Glomerular endothelial cell (primary cell): ENCODE measurements at regions not wholly inside any gene's neighbourhood (a gene's known extent, or its start where the extent isn't known, plus 50 kb on each side); places are given as distances from the start of the nearest gene placed in this dataset.
A peak's percentile ranks its signal among the peaks of the same experiment; 100 is the strongest.
"Not testable (repeated sequence)": the region's sequence is repeated elsewhere in the genome, so short reads cannot be mapped to it uniquely, and the experiment has no call there.

Experiments used
- DNase-seq: peaks from one replicate; pipeline ENCODE4 v3.0.0-alpha.2; 2011; ENCODE audit warnings: low read depth, low spot score; ENCODE audit errors: extremely low read depth

DNA sequence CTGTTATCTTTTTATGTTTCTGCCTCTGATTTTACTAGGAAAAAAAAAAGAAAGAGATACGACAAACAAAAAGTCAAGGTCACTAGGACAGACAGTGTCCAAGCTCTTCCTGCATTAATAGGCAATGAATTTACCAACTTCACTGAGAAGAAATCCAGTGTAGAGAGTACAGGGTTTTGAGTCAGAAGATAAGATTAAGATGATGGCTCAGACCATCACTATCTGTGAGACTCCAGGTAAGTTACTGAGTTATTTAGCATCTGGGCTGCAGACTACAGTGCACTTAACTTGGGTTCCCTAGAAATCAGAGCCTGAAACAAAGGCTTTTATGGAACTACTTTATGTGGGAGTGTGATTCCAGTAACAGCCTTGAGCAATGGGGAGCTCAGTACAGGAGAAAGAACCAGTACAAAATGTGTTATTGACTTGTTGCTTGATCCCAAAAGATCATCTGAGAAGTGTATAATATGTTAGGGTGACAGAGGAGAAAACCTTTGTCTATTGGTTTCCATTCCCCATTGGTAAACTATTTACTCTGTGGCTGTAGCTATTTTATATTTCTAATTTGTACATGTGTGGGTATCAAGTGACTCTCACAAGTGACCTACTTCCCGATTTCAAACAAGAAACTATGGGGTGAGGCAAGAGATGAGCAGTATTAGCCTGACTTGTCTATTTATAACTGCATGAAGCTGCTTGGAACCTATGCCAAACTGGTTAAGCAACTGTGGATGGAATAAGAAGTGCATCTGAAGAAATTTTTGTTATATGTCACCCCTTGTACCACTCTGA is 395.8 kb downstream of the RAB38 start:
- DNase-seq, result no peak

DNA sequence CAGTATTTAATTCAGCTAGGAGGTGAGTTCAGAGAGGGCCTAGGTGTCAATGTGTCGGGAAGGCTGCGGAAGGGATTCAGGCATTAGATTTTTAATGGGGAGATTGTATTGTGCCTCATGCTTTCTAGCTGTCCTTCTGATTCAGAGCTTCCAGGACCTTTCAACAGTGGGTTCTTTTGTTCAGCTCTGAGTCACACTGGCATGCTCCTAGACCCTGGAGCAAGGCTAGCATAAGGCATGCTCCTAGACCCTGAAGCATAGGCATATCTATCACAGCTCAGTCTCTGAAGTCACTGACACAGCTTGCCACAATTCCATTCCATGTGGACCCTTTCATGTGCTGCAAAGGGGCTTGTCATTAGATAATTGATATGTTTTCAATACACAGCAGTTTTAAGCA is 396.9 kb downstream of the RAB38 start:
- DNase-seq, result no peak

GRCh38 chr11:87775036-87775435 is 400.2 kb downstream of the RAB38 start:
- no peak for DNase-seq

DNA sequence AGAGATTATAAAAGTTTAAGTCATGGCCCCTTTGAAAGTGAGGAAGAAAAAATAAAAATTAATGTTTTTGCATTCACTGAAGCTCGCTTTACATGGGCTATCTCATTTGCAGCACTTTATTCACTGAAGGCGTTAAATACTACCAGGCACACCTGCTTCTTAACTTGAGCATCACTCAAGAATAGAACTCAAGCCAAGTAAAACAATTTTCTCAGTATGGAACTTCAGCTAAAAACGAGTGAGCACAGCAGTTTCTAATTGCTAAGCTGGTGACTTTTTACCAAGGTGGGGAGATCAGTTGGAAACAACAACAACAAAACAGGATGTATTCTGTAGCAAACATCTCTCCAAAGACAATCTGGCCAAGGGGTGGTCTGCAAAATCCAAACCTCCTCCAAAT is 405.6 kb downstream of the RAB38 start:
- DNase-seq, result no peak

DNA sequence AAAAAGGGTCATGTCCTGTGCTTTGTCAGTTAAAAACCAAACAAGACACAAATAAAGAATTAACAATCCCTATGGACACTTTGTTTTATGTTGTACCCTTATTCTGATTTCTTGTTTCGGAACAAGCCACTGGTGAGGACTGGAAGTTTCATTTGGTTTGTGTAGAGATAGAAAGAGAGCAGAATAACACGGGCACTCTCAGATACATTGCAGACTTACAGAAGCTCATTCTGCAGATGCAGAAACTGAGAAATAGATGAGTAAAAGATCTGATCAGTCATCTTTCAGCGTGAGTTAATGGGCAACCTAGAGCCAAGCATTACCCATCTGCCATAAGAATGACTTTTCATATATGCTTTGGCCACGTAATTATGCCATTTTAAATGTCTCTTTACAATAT is 407.6 kb downstream of the RAB38 start:
- DNase-seq, result no peak

DNA sequence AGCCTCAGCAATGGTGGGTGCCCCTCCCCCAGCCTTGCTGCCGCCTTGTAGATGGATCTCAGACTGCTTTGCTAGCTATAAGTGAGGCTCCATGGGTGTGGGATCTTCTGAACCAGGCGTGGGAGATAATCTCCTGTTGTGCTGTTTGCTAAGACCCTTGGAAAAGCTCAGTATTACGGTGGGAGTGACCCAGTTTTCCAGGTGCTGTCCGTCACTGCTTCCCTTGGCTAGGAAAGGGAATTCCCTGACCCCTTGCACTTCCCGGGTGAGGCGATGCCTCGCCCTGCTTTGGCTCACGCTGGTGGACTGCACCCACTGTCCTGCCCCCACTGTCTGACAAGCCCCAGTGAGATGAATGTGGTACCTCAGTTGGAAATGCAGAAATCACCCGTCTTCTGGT is 411.2 kb downstream of the RAB38 start:
- DNase-seq, result not testable (repeated sequence)

DNA sequence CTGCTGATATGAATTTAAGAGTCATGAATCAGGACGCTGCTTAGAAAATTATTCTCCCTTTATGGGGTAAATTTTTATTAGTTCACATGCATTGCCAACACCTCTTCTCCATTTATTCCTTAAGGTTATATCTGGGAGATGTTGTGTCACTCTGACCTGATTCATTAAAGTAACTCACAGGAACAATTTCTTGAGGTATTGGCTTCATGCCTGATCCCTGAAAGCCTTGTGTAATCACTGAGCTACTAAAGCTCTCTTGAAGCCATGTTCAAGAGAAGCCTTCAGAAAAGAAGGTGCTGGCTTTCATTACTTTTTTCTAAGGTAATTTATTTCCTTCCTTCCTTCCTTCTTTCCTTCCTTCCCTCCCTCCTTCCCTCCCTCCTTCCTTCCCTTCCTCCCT is 420.6 kb downstream of the RAB38 start:
- no peak for DNase-seq

DNA sequence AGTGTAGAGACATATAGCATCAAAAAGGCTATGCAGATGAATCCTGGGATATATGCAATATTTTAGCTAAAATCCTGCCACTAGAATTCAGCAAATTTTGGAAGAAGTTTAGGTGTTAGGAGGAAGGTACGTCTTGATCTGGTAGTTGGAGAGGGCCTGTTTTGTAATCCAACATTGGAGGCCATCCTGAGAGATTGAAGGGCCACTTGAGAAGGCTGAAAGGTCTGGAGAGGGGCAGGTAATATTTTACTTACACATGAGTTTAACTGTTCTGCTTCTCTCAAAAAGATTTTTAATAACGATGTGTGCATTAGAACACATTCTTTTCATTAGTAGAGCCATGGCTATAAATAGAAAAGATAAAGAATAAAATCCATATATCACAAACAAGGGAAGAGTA is 422.1 kb downstream of the RAB38 start:
- no peak for DNase-seq

DNA sequence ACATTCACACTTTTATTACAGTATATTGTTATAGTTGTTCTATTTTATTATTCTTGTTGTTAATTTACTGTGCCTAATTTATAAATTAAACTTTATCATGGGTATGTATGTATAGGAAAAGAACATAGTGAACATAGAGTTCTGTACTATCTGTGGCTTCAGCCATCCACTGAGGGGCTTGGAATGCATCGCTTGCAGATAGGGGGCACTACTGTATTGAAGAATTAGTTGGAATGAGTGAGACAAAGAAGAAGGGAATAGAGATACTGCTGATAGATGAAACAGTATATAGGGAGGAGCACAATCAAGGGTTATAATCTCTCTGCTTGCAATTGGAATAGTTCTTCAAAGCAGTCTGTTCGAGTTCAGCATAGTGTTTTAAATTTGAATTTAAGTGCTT is 432.2 kb downstream of the RAB38 start:
- no peak for DNase-seq

DNA sequence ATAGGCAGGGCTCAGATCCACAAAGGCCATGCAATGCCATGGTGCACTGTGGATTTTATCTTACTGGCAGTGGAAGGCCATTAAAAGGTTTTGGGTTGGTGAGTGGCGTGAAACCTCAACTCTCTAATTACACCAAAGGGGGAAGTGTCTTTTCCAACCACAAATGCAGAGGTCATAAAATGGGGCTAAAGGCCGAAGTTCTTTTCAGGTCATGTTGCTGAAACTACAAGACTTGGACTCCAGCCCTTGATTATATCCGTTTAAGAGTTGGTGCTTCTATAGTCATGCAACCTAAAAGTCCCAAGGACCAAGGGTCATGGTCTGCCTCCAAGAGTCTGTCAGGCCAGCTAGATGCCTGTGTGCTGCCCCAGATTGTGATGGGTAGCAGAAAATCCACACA is 434.3 kb downstream of the RAB38 start:
- no peak for DNase-seq

DNA sequence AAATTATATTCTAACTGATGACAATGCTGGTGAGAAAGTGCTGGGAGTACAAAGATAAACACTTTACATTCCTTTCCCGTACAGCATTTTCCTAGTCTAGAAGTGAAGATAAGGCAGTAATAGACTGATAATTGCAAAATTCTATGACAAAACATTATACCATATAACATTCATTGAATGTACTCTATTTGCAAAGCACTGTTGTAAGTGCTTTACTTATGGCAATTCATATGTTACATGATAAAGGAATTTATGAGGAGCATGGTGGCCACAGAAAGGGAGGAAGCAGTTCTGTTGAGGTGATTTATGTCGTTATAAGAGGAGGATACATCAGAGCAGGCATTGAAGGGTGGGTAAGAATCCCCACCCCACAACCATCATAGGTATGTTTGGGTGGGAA is 434.8 kb downstream of the RAB38 start:
- no peak for DNase-seq

DNA sequence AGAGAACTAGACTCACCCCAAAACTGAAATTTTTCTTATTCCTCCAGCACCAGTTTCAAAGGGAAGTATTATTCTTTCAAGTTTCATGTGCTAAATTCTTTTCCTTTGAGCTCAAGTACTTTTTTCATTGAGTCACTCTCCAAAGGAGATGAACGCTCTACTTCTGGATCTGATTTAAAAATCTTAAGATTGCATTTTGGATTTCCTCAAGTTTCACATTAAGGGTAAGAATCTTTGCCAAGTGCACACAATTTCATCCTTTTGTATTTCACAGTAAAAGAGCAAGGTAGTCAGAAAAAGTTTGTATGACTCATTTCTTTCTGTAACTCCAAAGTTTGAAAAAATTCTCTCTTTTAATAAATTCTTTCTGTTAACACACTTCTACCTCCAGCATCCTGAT is 435.5 kb downstream of the RAB38 start:
- no peak for DNase-seq

DNA sequence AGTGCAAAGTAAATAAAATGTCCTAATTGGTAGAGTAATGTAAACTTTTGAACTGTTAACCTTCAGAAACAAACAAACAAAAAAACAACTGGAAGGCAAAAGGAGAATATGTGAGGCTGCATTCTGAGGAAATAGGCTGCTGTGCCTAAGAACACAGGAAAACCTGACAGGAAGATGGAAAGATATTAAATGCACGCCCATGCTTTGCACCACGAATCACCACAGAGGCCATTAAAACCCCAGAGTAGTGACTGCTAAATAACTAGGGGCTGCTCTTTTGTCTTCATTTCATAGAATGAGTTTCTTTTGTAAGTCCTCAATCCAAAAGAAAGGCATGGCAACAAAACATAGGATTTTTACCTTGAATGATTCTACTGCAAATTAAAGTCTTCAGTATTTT is 436.0 kb downstream of the RAB38 start:
- no peak for DNase-seq

DNA sequence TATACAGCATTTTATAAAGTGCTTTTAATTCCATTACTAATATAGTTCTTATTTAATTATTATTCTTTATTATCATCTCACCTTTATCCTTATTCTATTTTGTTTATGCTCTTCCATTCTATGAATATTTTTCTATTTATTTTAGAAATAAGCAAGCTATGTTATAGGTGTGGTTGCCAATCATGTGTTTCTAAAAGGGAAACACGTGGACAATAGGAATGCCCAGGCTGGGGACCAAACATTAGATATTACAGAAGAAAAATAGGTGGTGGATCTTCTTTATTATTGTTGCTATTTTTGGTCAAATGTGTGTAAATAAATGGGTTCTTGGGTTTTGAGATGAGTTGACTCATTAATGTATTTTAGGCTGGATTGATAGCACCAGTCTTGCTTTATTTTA is 438.3 kb downstream of the RAB38 start:
- no peak for DNase-seq

GRCh38 chr11:87726506-87726905 is 448.7 kb downstream of the RAB38 start:
- DNase-seq, result no peak

DNA sequence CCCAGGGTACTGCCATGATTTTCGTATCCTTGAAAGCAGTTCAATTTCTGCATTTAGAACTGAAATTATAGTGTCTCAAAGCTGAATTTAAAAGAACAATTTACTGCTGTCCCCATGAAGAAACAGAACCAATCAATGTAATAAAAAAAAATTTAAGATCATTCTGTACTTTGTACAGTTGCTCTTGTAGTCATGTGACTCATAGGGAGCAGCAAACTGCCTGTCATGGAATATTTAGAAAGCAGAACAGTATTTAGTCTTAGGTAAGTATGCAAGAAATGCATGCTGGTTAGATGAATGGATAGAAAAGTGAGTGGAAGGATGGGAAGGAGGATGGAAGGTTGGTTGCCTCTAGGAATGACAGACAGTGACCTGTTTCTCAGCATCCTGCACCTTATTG is 450.9 kb downstream of the RAB38 start:
- DNase-seq, result no peak

DNA sequence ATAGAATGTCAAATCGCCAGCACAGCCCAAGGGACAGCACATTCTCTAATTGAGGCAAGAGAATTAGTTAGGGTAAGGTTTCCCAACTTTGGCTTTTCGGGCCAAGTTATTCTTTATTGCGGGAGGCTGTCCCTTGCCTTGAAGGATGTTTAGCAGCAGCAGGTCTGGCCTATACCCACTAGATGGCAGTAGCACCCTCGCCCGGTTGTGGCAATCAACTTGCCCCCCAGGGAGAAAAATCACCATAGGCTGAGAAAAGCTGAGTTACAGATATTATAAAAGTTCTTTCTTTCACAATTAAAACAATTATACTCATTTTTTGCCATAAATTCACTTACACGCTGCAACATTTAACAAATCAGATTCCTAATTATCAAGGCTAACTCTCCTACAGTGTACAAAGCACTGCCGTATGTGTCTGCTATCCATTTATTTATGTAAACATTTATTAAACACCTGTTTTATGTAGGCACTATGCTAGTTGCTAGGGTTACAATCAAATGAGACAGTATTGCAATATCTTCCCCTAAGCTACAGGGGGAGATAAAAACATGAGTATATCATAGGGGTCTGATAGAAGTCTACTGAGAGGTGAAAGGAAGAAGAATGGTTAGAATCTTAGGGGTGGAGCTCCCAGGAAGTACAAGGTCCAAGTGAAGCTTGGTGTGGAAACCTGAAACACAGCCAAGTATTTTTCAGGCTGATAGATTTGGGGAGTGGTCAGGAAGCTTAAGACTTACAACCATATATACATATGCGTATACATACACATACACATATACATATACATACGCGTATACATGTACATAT is 452.3 kb downstream of the RAB38 start:
- DNase-seq, result no peak

DNA sequence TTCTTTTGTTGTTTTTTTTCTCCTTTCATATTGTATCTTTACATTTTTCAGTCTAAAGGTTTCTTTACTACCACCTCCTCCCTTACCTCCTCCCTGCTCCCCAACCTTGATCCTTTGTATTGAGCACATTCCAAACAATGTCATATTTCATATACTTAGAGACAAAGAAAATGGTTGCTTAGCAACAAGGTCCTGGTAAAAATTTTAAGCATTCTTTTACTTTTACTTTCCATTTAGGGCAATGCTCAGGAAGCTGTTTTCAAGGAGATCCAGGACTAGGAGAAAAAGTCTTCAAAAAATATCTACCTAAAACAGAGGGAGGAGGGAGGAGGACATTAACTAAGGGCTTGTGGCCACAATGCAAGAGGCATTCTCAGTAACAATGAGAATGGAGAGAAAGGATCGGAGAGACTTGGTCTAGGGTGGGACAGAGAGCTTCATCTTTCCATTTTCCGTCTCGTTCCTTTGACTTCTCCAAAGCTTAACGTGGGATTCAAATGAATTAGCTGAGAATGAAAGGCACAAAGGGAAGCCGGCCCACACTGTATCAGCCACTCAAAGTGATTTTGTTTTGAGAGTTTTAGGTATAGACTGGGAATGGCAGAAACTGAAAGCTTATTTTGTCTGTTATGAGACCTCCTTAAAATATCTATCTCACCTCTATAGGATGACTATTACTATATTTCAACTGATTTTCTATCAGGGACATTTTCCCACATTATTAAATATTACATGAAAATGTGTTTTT is 455.7 kb downstream of the RAB38 start:
- DNase-seq, result peak; percentile 3

GRCh38 chr11:87712802-87713202 is 462.4 kb downstream of the RAB38 start:
- DNase-seq, result no peak

GRCh38 chr11:87712391-87712790 is 462.9 kb downstream of the RAB38 start:
- DNase-seq, result no peak

DNA sequence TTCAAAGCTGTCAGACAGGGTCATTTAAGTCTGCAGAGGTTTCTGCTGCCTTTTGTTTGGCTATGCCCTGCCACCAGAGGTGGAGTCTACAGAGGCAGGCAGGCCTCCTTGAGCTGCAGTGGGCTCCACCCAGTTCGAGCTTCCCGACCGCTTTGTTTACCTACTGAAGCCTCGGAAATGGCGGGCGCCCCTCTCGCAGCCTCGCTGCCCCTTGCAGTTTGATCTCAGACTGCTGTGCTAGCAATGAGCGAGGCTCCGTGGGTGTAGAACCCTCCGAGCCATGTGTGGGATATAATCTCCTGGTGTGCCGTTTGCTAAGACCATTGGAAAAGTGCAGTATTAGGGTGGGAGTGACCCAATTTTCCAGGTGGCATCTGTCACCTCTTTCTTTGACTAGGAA is 471.7 kb downstream of the RAB38 start:
- not testable (repeated sequence) for DNase-seq

DNA sequence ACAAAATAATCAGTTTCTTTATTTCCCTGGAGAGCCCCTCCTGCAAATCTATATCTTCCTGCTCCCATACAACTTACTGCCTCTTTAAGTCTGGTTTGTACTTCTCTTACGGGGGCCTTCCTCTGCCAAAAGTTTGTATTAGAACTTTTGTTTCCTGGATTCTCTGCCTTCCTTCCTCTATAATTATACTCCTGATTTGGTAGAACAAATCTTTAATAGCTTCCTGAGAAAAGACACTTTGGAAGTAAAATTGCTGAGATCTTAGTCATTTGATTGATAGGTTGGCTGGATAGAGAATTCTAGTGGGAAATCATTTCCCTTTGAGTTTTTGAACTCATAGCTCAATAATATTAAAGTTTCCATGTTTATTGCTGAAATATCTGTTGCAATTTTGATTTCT is 499.2 kb downstream of the RAB38 start:
- DNase-seq, result no peak
